Stimulated activated CD4-positive, alpha-beta T cell treated with anti-CD3 and anti-CD28 coated beads, Interleukin-12 subunit alpha, Interleukin-12 subunit beta, amount 100 ng/mL, for 4 hours (primary cell): ENCODE measurements at regions not wholly inside any gene's neighbourhood (a gene's known extent, or its start where the extent isn't known, plus 50 kb on each side); places are given as distances from the start of the nearest gene placed in this dataset.

ENCODE experiments used
- DNase-seq: peaks from one replicate; pipeline ENCODE4 v3.0.0-alpha.2; 2020

- DNase-seq: no peak
Observed at GRCh38 chr1:213375002-213375401, 324.0 kb downstream of the RPS6KC1 start.

GRCh38 chr1:213376862-213377372 lies 325.9 kb downstream of the RPS6KC1 start:
- no peak for DNase-seq

- no peak for DNase-seq
Observed at GRCh38 chr1:213380865-213381264, 329.8 kb downstream of the RPS6KC1 start.

DNA sequence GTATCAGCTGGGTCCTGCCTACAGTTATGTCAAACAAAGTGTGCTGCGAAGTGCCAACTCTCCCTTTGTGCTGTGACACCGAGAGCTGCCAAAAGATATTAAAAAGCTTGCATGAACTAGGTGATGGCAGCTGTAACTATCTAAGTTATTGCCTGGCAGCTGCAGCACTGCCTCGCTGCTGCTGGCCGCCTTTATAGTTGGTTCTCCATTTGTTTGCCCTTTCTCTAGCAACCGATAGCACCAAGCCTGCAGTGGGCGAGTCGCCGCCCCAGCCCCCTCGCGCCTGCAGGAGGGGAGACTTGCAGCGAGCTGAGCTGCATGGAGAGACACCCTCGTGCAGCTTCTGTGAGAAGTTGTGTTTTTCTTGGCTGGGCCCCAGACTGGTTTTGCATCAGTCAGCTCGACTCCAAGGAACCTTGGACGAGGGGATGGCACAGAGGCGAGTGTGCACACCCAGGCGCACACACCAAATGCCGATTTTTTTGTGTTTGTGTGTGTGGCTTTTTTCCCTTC lies 330.6 kb downstream of the RPS6KC1 start:
- no peak for DNase-seq

DNA sequence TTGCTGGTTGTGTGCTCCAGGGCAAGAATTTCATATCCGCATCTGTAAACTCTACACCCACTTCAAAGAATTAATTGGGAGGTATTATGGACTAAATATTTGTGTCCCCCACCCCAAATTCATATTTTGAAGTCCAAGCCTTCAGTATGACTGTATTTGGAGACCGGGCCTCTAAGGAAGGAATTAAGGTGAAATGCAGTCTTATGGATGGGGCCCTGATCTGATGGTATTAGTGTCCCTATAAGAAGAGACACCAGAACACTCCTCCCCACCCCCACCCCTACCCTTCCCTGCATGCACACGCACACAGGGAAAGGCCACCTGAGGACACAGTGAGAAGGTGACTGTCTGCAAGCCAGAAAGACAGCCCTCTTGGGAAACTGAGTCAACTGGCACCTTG lies 332.4 kb downstream of the RPS6KC1 start:
- DNase-seq: no peak

DNA sequence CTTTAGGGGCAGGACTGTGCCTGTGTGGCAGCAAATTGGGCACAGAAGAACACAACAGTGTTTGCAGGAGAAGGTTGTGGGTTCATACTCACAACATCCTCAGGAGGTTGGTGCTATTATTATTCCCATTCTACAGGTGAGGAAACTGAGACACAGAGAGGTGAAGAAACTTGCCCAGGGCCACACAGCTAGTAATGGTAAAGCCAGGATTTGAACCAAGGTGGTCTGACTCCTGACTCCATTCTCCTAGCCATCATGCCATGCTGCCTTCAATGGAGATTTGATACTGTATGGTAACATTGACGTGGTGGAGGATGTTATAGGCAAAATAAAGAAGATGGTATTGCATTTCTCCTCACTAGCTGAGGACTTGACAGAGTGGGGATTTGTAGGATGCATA lies 334.2 kb downstream of the RPS6KC1 start:
- no peak for DNase-seq

GRCh38 chr1:213385806-213386324 lies 334.8 kb downstream of the RPS6KC1 start:
- DNase-seq: no peak

DNA sequence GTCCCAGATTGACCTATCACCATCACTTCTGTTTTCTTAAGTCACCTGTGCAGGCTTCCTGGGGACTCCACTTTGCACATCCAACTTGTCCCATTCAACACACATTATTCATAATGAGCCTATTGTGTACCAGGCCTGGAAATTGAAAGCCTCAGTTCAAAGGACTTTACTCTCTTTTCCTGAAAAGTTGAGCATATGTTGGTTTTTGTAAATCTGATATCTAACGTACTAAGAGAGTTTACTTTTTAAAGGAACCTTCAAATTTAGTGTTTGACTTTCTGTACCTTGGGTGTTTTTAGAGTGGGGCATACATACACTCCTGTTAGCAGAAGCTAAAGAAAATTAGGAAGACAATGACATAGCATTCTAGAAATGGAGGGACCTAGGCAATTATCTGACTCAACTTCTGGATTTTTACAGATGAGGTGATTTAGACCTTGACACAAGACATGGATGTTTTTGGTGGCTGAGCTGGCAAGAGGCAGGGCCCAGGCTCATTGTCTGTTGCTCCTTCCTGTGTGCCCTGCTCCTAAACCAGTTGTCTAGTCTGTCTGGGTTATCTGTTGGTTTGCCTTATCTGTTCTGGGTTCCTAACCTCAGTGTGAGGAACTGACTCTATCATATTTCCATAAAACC lies 336.5 kb downstream of the RPS6KC1 start:
- DNase-seq: no peak

GRCh38 chr1:213388199-213388598 lies 337.2 kb downstream of the RPS6KC1 start:
- no peak for DNase-seq

- no peak for DNase-seq
Observed at GRCh38 chr1:213389061-213389581, 338.1 kb downstream of the RPS6KC1 start.

DNA sequence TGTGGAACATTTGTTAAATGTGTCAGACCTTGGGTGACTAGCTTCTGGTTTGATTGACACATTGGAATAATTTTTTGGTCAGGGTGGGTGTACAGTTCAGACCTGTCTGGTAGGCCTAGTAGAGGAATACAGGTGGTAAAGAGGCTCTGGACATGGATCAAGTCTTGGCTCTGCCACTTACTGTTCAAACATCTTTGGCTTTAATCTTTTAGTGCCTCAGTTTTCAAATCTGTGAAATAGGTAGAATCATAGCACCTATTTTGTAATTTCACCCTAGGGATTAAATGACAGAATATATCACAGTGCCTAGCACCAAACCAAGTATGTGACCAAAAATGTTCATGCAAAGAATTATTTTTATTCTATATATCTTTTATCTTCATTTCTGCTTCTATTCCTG lies 340.4 kb downstream of the RPS6KC1 start:
- no peak for DNase-seq

- no peak for DNase-seq
Observed at GRCh38 chr1:213393860-213394259, 342.8 kb downstream of the RPS6KC1 start.

- DNase-seq: no peak
Observed at GRCh38 chr1:213394837-213395236, 343.8 kb downstream of the RPS6KC1 start.

GRCh38 chr1:213397638-213398037 lies 346.6 kb downstream of the RPS6KC1 start:
- DNase-seq: no peak

- no peak for DNase-seq
Observed at GRCh38 chr1:213399695-213400094, 348.7 kb downstream of the RPS6KC1 start.

DNA sequence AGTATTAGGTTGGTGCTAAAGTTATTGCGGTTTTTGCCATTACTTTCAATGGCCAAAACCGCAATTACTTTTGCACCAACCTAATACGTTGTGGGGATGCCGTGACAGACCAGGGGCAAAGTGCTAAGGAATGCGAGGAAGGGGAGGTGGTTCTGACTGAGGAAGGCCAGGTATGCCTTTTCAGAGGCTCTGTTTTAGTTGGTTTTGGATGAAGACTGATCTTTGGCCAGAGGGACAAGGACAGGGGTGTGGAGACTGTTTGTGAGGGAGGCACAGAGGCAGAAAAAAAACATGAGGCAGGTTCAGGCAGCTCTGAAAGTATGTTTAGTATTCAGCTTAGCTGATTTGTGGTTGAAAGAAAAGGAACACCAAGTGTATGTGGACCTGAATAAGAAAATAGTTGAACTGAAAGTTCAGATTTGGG lies 358.2 kb downstream of the RPS6KC1 start:
- no peak for DNase-seq

DNA sequence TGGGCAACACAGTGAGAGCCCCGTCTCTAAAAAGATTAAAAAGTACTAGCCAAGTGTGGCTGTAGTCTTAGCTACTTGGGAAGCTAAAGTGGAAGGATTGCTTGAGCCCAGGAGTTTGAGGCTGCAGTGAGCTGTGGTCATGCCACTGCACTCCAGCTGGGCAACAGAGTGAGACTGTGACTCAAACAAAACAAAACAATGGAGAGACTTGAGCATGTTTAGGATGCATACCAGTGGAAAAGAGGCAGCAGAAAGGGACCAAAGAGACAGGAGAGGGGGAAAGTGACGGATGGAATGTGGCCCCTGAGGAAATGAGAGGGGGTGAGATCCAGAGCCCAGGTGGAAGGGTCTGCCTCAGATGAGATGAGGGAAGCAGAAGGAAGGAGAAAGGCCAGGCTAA lies 358.9 kb downstream of the RPS6KC1 start:
- DNase-seq: no peak

DNA sequence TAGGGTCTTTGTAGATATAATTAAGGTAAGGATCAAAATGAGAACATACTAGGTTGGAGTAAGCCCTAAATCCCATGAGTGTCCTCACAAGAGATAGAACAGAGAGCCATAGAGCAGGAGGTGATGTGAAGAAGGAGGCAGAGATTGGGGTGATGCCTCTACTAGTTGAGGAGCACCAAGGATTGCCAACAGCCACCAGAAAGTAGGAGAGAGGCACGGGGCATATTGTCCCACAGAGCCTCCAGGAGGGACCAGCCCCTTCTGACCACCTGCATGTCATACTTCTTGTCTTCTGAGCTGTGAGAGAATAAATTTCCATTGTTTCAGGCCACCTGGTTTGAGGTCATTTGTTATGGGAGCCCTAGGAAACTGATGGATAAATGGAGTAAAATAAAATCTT lies 363.3 kb downstream of the RPS6KC1 start:
- no peak for DNase-seq

DNA sequence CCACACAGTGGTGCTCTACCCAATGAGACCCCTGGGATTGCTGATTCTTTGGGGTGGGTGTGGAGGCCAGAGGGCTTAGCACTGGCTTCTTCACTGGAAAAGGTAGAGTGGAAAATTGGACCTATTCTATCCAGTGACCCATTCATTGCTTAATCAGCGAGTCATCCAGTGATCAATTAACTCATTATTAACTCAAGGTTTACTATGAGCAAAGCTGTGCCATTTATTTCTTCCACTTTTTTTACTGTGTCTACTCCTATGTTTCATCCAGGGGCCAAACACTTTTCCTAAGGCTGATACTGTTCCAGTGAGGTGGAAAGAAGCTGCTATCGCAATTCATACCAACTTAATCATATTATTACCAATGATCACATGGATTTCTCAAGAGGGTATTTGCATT lies 363.9 kb downstream of the RPS6KC1 start:
- no peak for DNase-seq

GRCh38 chr1:213415691-213416380 lies 364.8 kb downstream of the RPS6KC1 start:
- DNase-seq: no peak

GRCh38 chr1:213416461-213417224 lies 365.6 kb downstream of the RPS6KC1 start:
- no peak for DNase-seq

DNA sequence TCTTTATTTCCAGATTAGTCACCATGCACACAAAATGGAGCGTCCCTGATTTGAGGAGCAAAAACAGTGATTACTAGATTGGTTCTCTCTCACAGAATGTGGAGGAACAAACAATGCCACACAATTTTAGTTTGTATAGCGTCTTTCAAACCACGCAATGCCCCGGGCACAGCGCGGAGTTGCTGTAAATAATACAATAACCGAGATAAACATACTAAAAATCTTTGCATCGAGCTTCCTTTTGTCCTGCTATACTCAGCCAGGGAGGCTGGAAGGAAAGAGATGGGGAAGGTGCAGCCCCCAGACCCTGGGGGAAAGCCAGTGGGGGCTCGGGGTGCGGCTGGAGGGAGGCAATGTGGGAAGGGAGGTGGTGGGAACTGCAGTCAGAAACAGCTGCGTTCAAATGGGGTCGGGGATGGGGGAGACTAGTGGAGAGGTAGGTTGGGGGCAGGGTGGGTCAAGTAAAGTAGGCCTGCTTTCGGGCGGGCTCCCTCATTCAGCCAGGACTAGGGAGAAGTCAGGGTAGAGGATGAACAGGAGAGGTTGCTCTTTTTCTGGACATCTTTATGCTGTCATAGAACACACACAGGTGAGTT lies 366.3 kb downstream of the RPS6KC1 start:
- DNase-seq: no peak

DNA sequence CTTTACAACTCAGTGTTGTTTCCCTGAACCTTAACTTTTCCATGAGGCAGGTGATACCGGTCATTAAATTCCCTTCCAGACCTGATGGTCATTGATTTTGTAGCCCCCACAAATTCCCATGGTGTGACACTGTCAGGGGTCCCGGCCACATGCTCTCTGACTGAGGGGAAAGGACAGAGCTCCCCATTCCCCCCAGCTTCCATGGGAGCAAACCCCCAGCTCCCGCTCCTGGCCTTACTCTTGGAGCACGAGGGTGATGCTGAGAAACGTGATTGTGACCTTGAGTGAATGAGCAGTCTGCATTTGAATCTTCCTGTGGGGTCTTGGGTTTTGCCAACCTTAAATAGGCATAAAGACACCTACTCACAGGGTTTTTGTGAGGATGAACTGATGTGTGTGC lies 366.8 kb downstream of the RPS6KC1 start:
- DNase-seq: no peak
